GM18873 (cell line): ENCODE measurements at regions not wholly inside any gene's neighbourhood (a gene's known extent, or its start where the extent isn't known, plus 50 kb on each side); places are given as distances from the start of the nearest gene placed in this dataset.

Experiments used
- ATAC-seq: cut with Tn5 transposase; IDR thresholded peaks from one replicate; pipeline ENCODE4 v1.9.1; 2021; ENCODE audit warnings: mild to moderate bottlenecking, moderate library complexity, moderate number of reproducible peaks; ENCODE audit not compliant: unreplicated experiment, low FRiP score

DNA sequence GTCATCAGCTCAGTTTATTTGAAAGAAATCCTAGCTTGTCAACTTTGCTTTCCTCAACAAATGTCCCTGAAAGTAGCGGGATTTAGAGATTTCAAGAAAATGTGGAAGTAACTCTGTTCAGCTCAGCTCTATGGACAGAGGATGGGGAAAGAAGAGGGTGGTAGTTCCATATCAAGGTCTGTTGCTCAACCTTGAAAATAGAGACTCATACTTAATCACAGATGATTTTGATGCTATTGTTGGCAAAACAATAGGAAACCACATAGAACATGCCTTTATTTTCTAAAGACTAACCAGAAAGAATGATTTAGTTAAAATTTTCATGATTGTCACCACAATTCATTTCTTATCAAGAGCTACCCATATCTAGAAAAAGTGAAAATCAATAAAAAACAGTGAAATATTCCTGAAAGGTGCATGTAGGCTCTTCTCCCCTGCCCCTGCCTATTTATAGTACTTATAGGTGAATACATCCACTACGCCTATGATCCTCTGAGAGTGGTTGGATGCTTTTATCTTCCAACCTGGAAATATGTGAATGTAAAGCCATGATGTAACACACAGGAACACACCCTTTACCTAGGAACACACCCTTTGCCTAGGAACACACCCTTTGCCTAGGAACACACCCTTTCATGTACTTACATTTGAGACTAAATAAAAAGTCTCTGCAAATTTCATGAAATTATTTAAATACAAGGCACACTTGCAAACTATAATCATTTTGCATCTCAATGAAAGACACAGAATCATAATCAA, 65.8 kb downstream of the ETAA1 start:
- ATAC-seq: no peak

DNA sequence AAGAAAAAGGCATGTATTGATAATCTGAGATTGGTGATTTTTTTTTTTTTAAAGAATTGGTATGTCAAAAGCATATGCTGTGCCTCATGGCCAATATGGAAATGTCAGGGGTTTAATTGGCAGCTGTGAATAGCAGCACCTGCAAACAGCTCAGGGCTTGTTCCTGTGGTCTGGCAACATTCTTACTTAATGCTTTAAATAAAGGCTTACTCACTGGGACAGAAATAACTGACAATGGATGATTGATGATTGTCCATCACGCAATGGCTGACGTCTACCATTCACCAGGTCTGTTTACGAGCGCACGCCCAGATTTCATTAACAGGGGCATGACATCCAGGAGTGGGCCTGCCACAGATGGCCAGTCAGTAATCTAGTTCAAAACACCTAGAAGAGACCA, 66.7 kb downstream of the ETAA1 start:
- no peak for ATAC-seq

DNA sequence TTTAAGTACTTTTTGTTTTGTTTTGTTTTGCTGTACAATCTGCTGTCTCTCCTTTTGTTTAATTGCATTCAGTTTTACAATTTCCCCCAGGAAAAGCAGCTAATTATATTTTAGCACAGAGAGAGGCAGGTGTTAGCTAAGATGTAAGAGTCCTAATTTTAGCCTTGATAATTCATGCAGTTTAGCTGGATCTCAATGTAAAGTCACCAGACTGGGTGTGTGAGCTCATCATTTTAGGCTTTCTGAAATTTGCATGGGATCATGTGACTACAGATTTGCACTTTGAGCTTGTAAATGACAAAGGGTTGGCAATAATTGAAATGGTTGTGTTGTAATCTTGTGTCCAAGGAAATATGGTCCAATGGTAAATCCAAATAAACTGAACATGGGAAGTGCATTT, 68.5 kb downstream of the ETAA1 start:
- no peak for ATAC-seq

DNA sequence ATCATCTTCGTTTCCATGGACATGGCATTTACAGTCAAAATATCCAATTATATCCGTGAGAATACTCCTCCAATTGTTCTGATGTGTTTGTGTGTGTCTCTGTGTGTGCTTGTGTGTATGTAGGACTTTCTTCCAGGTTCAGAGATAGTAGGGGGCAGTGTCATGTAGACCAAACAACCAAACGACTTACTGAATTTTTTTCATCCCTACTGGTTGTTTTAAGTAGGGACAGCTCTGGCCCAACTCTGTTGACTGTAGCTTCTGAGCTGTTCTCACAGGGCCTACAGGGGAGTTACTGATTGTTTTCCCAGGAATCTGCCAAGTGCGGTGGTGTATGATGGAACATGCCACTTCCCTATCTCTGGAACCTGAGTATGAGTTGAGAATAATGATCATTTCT, 69.6 kb downstream of the ETAA1 start:
- no peak for ATAC-seq

DNA sequence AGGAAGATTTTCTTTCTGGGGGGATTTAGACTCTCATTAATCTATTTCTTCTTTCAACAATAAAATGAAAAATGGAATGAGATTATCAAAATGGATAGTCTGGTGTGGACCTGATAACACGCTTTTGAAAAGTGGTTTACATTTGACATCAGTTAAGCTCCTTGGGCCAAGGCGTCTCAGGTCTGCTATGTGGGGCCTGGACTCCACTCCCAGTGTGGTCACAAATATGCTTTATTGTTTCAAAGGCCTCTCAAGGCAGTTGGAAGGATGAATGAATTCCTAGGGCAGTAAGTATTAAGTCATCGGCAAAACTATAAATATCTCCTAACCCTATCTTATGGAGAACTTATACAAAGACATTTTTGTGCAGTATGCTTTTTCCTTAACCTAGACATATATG, 74.5 kb downstream of the ETAA1 start:
- ATAC-seq: no peak

DNA sequence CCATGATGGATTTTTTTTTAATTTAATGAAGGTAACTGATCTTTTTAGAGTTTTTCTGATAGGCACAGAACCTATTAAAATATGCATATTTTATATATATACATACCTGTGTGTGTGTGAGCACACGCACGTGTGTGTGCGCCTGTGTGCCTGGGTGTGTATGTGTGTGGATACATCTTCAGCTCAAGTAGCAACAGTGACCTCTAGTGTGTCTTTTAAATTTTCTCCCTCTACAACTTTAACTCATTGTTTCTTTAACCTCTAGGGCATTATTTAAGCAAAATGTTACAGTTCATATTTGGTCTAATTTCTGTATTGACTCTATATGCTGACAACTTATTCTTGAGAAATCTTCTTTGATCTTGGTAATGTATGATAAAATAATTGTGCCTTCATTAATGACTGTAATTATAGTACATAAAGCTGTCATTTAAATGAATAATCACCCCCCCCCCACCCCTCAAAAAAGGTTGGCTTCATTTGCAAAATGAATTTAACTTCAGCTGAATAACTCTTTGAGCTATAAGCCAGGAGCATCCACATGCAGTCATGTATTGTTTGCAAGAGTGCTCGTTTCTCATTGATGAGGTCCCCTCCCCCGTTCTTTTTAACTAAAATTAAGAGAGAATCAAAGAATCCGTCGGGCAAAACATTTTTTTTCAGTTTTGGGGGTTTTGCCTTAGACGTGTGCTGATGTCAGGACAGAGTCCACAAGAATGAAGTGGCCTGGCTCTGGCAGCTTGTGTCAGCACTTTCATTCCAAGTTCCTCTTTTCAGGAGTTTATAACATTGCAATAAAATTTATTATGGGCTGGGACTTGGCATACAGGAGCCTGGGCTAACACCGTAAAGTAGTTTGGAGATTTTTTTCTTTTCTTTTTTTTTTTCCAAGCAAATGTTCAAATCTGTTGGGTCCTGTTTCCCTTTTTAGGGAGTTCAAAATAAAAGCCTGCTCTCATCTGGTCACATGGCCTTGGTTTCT, 80.0 kb downstream of the ETAA1 start:
- ATAC-seq: no peak

DNA sequence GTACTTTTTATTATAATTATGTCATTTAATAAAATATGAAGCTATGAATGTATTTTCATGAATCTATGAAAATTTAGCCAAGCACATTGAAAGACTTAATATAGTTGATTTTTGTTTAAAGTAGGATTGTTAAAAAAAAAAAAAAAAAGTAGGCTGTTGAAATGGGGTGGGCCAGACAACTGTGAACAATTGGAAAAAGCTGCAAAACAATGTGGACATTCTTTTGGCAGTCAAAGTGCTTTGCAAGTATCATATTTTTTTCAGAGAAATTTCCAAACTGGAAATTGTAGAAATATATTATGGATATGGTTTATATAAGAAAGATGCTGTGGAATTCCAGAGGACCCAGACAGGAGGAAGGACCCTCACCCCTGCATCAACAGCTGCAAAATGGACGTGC, 82.1 kb downstream of the ETAA1 start:
- no peak for ATAC-seq

DNA sequence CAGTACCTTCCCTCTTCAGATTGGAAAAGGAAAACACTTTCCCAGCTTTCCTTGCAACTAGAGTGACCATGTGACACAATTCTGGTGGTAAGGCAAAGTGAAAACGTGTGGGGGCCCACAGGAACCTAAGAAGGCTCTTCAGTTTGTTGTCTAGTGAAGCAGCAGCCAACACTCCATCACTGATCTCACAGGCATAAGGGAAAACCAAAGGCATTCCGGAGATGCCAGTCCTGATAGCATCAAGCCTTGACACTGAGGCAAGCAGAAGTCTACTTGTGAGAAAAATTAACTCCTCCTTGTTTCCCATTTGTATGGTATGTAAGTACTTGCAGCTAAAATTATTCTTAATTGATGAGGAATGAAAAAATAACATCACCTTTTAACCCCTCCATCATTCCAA, 88.3 kb downstream of the ETAA1 start:
- ATAC-seq: no peak

DNA sequence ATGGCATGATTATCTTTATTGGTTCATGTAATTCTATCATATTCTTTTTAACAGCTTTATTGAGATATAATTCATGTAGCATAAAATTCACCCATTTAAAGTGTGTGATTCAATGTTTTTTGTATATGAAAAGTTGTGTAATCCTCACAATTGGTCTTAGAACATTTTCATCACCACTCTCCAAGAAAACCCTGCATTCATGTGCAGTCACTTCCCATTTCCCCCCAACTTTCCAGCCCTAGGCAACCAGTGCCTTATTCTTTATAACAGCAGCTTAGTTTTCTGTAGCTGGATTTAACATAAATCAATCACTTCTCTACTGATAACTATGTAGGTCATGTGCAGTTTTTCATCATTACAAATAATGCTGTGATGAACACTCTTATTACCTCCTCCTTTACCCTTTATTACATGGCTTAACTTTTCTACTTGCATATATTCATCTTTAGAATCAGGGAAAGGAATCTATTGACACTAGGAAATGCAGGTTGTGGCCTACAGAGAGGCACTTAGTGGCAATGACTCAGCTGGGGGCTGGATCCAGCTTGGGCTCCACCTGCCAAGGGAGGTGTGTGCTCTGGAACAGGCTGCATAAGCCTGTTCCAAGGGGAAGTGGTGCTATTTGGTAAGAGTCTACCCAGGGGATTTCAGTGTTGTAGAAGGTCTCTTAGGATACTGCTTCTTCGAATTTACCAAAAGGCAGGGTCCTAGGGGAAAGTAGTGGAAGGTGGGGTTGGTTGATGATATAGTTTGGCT, 89.1 kb downstream of the ETAA1 start:
- no peak for ATAC-seq

DNA sequence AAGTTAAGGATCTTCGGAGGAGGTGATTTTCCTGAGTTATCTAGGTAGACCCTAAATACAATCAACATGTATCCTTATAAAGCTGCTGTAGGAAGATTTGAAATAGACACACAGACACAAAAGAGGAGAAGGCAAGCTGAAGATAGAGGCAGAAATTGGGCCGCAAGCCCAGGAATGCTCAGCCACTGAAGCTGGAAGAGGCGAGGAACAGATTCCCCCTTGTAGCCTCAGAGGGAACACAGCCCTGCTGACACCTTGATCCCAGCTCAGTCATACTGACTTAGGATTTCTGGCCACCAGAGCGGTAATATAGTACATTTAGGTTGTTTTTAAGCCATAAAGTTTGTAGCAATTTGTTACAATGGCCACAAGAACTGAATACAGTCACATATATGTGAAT, 90.9 kb downstream of the ETAA1 start:
- no peak for ATAC-seq

DNA sequence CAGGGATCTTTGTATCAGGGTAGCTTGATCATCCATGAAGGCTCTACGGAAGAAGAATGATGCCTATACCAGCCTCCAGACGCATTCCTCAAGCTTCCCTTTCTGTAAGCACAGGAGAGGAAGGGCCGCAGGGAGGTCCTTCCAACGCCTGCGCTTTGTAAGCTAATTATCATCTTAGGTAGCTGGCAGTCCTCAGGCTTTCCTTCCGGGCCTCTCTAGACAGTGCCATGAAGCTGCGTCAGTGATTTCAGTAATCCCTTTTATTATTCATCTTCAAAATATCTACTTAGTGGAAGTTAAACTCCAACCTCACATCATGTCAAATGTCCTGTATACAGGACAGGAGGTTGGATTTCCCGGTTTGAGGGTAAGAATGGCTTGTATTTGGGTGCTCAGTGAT, 92.3 kb downstream of the ETAA1 start:
- no peak for ATAC-seq

DNA sequence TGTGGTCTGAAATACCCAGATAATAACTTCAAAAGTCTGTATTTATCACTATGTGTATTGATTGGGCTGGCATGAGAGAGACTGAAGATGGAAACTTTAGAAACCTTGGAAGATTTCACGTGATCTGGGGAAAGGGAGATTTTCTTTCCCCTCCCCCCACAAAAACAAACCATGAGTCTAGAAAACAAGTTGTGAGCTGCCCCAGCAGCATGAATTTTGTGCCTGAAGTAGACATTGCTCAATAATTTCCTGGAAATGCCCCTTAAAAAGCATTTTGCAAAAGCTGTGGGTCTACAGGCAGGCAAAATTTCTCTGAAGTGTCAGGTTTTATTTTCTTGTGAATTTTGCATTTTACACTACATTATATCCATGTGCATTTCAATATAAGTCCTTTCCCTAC, 101.8 kb downstream of the ETAA1 start:
- ATAC-seq: no peak

DNA sequence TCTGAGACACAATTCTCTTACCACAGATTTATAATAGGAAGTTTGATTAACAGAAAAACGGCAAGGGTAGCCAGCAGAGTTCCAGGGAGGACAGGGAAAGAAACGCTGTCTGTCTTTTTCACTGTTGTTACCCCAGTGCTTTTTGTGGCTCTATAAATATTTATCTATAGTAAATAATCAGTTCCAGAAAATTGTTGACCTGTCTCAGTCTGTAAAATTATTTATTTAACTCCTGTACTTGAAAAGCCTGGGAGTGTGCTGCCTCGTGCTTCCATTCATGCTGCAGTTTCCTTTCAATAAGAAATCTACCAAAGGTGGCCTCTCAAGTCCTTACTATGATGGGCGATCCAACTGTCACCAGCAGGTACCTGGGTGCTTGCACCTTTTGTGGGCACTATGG, 102.9 kb downstream of the ETAA1 start:
- ATAC-seq: no peak

DNA sequence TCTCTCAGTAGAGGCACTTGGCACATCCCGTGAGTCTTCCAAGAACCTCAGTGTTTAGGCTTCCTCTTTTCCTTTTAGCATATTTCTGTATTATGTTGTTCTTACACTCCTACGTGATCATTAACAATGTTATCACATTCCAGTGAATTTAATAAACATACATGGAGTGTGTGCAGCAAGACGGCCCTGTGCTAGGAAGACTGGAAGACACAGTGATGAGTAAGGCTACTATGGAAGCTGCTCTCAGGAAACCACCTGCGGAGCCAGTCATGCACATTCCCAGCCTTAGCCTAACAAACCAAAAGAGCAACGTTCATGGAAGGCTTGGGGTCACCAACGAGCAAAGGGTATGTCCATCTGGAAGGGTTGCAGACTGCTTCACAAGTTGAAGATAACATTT, 103.4 kb downstream of the ETAA1 start:
- ATAC-seq: no peak

DNA sequence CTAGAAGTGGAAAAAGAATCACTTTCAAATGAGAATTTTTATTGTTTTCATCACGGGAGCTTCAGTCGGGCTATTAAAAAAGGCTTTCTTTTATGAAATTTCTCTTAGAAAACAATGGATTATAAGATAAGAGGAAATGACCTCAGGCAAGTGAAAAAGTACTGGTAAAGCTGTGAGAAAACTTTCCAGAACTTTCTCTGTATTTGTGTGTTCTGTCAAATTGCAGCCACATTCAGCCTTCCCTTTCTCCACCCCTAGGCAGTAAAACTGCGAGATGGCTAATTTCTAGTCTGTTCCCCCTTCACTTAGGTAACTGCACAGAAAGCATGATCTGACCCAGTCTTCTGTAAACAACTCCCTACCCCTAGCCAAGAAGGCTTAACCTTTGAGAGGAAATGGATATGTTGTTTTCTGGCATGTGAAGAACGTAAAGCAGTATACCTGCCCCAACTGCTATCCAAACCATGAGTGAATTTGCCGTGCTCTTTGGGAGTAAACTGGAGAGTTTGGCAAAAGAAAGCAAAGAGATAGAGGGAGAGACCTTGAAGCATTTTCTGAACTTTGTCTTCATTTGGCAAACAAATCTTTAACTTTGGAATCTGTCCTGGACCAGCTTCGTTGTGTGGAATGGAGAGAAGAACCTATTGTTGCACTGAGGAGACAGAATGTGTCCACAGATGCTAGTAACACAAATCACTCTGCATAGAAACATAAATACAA, 105.4 kb downstream of the ETAA1 start:
- ATAC-seq: no peak

DNA sequence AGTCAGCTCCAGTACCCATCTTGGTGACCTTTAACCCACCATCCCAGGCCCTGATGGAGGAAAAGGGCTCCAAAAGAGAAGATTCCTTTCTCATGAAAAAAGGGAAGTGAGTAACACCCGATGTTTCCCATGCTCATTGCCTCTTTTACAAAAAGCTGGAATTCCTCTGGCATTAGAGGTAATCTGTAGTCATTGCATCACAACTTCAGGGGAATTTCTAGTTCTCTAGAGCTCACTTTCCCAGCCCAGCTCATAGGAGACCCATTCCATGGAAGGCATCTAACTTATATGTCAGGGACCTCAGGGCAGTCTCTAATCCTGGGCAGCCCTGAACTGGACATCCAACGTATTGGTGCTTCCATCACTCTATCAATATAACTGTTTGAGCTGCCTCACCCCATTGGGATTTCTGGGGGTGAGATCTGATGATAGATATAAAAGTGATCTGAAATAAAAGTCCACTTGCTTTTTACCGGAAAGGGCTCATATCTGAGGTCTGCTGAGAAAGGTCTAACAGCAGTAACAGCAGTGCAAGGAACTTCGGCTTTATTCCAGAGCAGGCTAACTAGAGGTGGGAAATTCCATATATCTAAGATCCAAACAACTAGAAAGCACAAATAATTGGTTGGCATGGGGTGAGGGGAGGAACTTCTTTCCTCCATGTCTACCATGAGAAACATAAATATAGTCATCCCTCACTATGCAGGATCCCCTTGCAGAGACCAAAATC, 106.1 kb downstream of the ETAA1 start:
- ATAC-seq: no peak

DNA sequence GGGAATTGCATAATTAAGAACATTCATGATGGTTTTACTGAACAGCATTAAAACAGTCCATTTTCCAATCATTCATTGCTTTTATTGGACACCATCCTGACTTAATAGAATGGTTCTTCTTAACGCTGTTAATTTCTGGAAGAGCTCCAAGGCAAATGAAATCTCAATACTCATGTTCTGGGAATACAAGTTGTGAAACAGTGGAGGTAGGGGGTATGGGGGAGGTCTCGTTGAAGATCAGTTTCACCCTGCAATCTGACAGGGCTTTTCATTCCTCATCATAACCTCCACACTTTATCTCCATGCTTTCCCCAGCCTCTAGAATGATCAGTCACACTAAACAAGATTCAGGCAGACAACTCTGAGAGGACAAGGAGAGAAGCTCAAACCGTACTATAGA, 113.6 kb downstream of the ETAA1 start:
- ATAC-seq: no peak

DNA sequence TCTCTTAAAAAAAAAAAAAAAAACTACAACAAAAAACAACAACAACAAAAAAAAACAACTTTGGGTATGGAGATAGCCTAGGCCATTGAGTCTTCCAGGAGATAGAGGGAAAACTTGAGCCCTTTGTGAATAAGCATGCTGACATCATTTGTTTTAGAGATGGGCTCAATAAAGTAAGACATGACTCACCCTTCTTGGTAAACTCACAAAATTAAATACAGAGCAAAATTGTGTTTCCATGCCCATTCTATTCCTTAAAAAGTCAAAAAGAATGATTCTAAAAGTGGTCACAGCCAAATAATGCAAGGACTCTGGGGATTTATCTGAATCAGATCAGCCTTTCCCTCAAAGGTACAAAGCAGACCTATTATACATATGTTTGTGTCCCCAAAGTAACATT, 117.4 kb downstream of the ETAA1 start:
- ATAC-seq: no peak

DNA sequence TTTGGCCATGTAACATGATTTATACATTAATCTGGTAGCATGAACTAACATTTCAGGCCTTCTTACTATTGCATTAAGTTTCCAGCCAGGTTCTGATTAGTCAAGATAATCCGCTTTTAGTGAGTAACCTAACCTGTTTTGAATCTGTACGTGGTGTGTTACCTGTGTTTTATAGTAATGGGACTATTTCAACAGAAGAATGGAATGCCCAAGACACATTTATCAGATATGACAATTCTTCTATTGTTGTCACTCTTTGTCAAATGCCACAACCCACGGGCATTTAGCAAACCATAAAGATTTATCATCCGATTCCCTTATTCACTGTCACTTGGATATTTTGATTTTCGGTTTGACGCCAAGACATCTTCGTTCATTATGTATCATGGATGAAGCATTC, 117.9 kb downstream of the ETAA1 start:
- ATAC-seq: no peak

DNA sequence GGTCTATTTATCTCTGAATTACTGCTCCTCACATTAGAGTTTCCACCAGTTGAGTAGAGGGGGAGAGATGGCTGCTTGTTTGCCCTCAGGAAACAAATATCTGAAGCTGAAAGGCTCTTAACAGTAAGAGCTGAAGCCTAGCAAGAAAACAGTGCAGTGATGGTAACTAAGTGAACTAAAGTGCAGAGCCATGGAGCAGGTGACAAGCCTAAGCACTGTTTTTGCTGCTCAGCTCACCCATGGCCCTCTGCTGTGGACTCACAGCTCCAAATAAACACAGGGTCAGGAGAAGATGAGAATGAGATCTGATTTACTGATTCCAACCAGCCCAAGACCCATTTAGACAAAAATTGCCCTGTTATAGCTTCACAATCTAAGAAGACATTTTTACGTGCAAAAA, 118.4 kb downstream of the ETAA1 start:
- no peak for ATAC-seq
